Gastrocnemius medialis (tissue), 4 donors: ENCODE measurements at regions not wholly inside any gene's neighbourhood (a gene's known extent, or its start where the extent isn't known, plus 50 kb on each side); places are given as distances from the start of the nearest gene placed in this dataset.

ENCODE experiments used
- ATAC-seq, 2 donors: fragments of 150-250 bp; one replicate each; pipeline ENCODE4 v1.9.1; 2016
- DNase-seq, 2 donors: peaks; one replicate each; pipeline ENCODE4 v3.0.0-alpha.2; 2019
- H3K27ac ChIP-seq, 4 donors: fragments of 200-600 bp; sonication (generic); 1 replicate in 1 of 4; 2 replicates in 3 of 4; pipeline ENCODE4 v1.5.1; 2016 to 2018; ENCODE audit warnings: mild to moderate bottlenecking in 2 of 4, moderate library complexity in 1 of 4
- H3K27me3 ChIP-seq, 3 donors: fragments of 200-600 bp; sonication (generic) in 2 of 3; 1 replicate in 1 of 3; 2 replicates in 2 of 3; pipeline versions ENCODE4 v1.5.1 to v1.6.0; 2016 to 2019; ENCODE audit warnings: mild to moderate bottlenecking in 1 of 3, moderate library complexity in 1 of 3
- H3K36me3 ChIP-seq, 2 donors: fragments of 200-600 bp; sonication (generic) in 1 of 2; one replicate each; pipeline ENCODE4 v1.5.1; 2017 to 2018
- H3K4me1 ChIP-seq, 2 donors: fragments of 200-600 bp; sonication (generic) in 1 of 2; one replicate each; pipeline ENCODE4 v1.5.1; 2016 to 2017; ENCODE audit warnings: mild to moderate bottlenecking in 2 of 2
- H3K4me3 ChIP-seq, 4 donors: fragments of 200-600 bp; sonication (generic) in 3 of 4; 1 replicate in 1 of 4; 2 replicates in 3 of 4; pipeline ENCODE4 v1.5.1; 2016 to 2019; ENCODE audit warnings: mild to moderate bottlenecking in 2 of 4
- H3K9me3 ChIP-seq, 3 donors: fragments of 200-600 bp; sonication (generic) in 2 of 3; 1 replicate in 1 of 3; 2 replicates in 2 of 3; pipeline ENCODE4 v1.5.1; 2016 to 2019
- POLR2A ChIP-seq, 2 donors: fragments of 450-650 bp; IDR thresholded peaks; one replicate each; pipeline ENCODE4 v1.6.1; 2017; ENCODE audit warnings: antibody characterized with exemption in 2 of 2, mild to moderate bottlenecking in 2 of 2, moderate library complexity in 2 of 2
- in situ Hi-C, 4 donors: fragments of 200-750 bp; cut with MboI; loops; one replicate each; pipeline versions ENCODE4 v1.15.0 to v1.8.0; 2017; ENCODE audit warnings: low sequenced_read_pairs in 4 of 4
- intact Hi-C: fragments of 100-400 bp; cut with DNase I; formaldehyde crosslinking; loops from one replicate; pipeline ENCODE4 v1.15.1; 2023; ENCODE audit warnings: low total_unique reads
- TF ChIP-seq, protein P1 (sequence below), 5 experiments: fragments of 450-650 bp in 3 of 5; fragments of 200-600 bp in 2 of 5; sonication (generic) in 2 of 5; IDR thresholded peaks in 4 of 5; conservative IDR thresholded peaks in 1 of 5; 1 replicate in 4 of 5; 2 replicates in 1 of 5; pipeline ENCODE4 v1.5.1; 2016 to 2019; ENCODE audit warnings: antibody characterized with exemption in 5 of 5, mild to moderate bottlenecking in 3 of 5, moderate library complexity in 3 of 5

DNA sequence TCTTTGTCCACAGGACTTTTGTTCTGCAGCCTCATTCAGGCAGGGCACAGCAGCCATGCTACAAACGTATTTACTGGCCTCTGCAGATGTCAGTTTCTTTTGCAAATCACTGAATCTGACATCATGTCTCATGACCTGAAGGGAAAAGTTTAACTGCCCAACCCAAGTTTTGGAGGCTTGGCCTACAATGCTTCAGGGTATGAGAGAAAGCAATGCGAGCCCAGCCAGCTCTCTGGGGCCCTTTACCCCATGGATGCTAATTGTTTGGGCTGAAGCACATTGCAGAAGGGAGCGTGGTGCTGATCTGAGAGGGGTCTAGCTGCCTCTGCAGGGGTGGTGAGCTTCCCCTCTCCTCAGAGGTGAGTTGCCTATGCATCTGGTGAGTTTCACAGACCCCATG lies 179.9 kb upstream of the CXCL12 start:
- no peaks in the 10 kb centered on the region for H3K9me3 ChIP-seq
- intact Hi-C loops, result no loop called here
- DNase-seq (no peak), ATAC-seq (no peak)
- H3K27me3 ChIP-seq, result no peaks in the 10 kb centered on the region
- TF ChIP-seq, protein P1, sequence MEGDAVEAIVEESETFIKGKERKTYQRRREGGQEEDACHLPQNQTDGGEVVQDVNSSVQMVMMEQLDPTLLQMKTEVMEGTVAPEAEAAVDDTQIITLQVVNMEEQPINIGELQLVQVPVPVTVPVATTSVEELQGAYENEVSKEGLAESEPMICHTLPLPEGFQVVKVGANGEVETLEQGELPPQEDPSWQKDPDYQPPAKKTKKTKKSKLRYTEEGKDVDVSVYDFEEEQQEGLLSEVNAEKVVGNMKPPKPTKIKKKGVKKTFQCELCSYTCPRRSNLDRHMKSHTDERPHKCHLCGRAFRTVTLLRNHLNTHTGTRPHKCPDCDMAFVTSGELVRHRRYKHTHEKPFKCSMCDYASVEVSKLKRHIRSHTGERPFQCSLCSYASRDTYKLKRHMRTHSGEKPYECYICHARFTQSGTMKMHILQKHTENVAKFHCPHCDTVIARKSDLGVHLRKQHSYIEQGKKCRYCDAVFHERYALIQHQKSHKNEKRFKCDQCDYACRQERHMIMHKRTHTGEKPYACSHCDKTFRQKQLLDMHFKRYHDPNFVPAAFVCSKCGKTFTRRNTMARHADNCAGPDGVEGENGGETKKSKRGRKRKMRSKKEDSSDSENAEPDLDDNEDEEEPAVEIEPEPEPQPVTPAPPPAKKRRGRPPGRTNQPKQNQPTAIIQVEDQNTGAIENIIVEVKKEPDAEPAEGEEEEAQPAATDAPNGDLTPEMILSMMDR (IDR thresholded peaks at IDR 0.05 in 4 of 5, conservative IDR thresholded peaks at IDR 0.05 in 1 of 5), result no peak
- no peak for TF ChIP-seq POLR2A (IDR thresholded peaks at IDR 0.05)
- no peaks in the 10 kb centered on the region for H3K36me3 ChIP-seq
- H3K4me1 ChIP-seq, result no peaks in the 10 kb centered on the region
- H3K4me3 ChIP-seq, result no peak overlapping the region
- in situ Hi-C loops, result no loop called here
- no peak overlapping the region for H3K27ac ChIP-seq

DNA sequence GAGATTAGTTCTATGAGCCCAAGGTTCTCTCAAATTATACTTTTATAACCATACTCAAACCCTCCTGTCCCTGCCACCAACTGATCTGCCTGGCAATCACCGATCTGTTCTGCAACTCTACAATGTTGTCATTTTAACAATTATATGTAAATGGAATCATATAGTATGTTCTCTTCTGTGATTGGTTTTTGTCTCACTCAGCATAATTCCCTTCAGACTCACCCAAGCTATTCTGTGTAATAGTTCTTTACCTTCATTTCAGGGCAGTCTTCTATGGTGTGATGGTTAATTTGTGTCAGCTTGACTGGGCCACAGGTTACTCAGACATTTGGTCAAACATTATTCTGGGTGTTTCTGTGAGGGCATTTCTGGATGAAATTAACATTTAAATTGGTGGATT lies 181.9 kb upstream of the CXCL12 start:
- Histone ChIP-seq H3K4me1 (no peaks in the 10 kb centered on the region), H3K27ac (no peak overlapping the region), H3K9me3 (no peaks in the 10 kb centered on the region), H3K4me3 (no peak overlapping the region), H3K36me3 (no peaks in the 10 kb centered on the region), H3K27me3 (no peaks in the 10 kb centered on the region)
- ATAC-seq (no peak), DNase-seq (no peak)
- in situ Hi-C loops (no loop called here), intact Hi-C loops (no loop called here)
- no peak for TF ChIP-seq POLR2A (IDR thresholded peaks at IDR 0.05)

DNA sequence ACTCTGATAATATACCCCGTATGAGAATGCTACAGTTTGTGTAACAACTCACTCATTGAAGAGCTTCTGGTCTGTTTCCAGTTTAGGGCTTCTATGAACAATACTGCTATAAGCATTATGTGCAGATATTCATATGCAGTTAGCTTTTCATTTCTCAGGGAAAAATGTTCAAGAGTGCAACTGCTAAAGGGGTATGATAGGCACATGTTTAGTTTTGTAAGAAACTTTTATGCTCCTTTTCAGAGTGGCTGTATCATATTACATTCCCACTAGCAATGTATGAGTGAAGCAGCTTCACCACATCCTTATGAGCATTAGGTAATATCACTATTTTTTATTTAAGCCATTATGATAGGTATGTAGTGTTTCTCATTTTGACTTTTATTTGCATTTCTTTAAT lies 182.6 kb upstream of the CXCL12 start:
- Histone ChIP-seq H3K4me1 (no peaks in the 10 kb centered on the region), H3K27me3 (no peaks in the 10 kb centered on the region), H3K9me3 (no peaks in the 10 kb centered on the region), H3K36me3 (no peaks in the 10 kb centered on the region), H3K27ac (no peak overlapping the region), H3K4me3 (no peak overlapping the region)
- intact Hi-C loops, result no loop called here
- no peak for ATAC-seq
- DNase-seq, result no peak
- no peak for TF ChIP-seq POLR2A (IDR thresholded peaks at IDR 0.05)
- TF ChIP-seq, protein P1 (IDR thresholded peaks at IDR 0.05 in 4 of 5, conservative IDR thresholded peaks at IDR 0.05 in 1 of 5), result no peak
- in situ Hi-C loops, result no loop called here

DNA sequence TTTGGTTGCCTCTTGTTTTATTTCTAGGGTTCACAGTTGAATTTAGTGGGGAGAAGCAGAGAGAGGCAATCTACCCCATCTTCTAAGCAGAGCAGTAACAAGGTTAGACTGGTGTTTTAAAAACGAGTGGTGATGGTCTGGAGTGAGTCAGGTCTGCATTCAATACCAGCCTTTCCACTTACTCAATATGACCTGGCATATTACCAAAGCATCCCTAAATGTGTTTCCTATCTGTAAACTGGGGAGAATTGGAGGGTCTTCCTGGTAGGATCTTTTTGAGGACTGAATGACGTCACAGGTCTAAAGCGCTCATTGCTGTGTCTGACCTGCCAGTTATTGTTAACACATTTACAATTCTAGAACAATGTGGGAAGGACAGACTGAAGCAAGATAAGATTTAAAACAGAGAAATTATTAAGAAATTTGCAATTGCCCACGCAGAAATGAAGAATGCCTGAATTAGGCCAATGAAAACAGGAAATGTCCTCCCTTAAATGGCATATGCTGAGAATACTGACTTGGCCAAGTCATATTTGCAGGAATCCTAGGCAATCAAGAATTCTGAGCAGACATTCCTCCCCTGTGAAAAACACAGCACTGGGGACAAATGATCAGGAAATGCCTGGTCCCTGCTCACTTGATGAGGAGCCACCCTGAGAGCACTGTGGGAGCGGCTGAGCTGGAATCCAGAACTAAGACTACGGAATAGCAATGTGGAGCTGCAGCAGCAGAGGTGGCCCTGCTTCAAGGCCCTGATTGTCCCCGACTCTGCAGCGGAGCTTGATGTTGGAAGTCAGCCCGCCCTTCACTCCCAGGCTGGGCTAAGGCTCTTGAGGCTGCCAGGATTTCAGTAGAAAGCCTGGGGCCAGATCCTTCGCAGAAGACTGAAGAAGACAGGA lies 184.5 kb upstream of the CXCL12 start:
- no peaks in the 10 kb centered on the region for H3K4me1 ChIP-seq
- H3K27ac ChIP-seq, result no peak overlapping the region
- no peaks in the 10 kb centered on the region for H3K9me3 ChIP-seq
- DNase-seq (no peak), ATAC-seq (no peak)
- in situ Hi-C loops, result no loop called here
- intact Hi-C loops, result no loop called here
- H3K27me3 ChIP-seq, result no peaks in the 10 kb centered on the region
- no peaks in the 10 kb centered on the region for H3K36me3 ChIP-seq
- no peak overlapping the region for H3K4me3 ChIP-seq
- no peak for TF ChIP-seq POLR2A (IDR thresholded peaks at IDR 0.05)
- TF ChIP-seq, protein P1 (IDR thresholded peaks at IDR 0.05 in 4 of 5, conservative IDR thresholded peaks at IDR 0.05 in 1 of 5), result no peak

DNA sequence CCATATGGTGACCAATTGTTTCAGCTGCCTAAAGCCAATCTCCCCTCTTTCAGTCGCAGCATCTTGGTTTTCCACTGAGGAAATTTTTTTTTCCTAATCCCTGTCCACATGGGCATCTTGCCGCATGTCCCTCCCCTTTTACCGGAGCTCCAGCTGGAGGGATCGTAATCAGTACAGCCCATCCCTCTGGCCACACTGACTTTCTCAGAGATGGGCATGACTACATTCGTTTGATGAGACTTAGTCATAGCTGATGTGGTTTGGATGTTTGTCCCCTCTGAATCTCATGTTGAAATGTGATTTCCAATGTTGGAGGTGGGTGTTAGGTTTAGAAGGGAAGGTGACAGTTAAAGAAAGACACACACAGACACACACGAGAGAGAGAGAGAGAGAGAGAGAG lies 186.8 kb upstream of the CXCL12 start:
- ATAC-seq (no peak), DNase-seq (no peak)
- in situ Hi-C loops (no loop called here), intact Hi-C loops (no loop called here)
- H3K27ac ChIP-seq, result no peak overlapping the region
- H3K27me3 ChIP-seq, result no peaks in the 10 kb centered on the region
- no peak overlapping the region for H3K4me3 ChIP-seq
- H3K4me1 ChIP-seq, result no peaks in the 10 kb centered on the region
- H3K9me3 ChIP-seq, result no peaks in the 10 kb centered on the region
- no peaks in the 10 kb centered on the region for H3K36me3 ChIP-seq
- TF ChIP-seq POLR2A (IDR thresholded peaks at IDR 0.05), result no peak
- TF ChIP-seq, protein P1 (IDR thresholded peaks at IDR 0.05 in 4 of 5, conservative IDR thresholded peaks at IDR 0.05 in 1 of 5), result no peak
